K562 (cell line): ENCODE measurements at regions not wholly inside any gene's neighbourhood (a gene's known extent, or its start where the extent isn't known, plus 50 kb on each side); places are given as distances from the start of the nearest gene placed in this dataset.

Experiments used
- ATAC-seq: fragments of 200-7000 bp; cut with Tn5 transposase; 3 replicates; pipeline ENCODE4 v1.9.1; 2020; ENCODE audit warnings: moderate library complexity
- BruUV-seq: library from RNA; stranded (reverse); fragments of 400-500 nt; replicated peaks from 2 replicates; lab custom pipeline; 2021; lab: Mats Ljungman, UMichigan
- CTCF ChIA-PET: fragments of 300-600 bp; formaldehyde crosslinking; extraction: SDS; loops from one replicate; lab custom pipeline; 2021; ENCODE audit warnings: low intra/inter-chr PET ratio; lab: Yijun Ruan, JAX
- POLR2A ChIA-PET: fragments of 300-600, 350-650 bp; sonication (Branson Sonifier 250); formaldehyde crosslinking; extraction: SDS; loops from one replicate; lab custom pipeline; 2021; ENCODE audit warnings: antibody characterized with exemption, inconsistent platforms; lab: Yijun Ruan, JAX
- DNase-seq, 4 experiments: peaks; one replicate each; pipeline versions ENCODE4 v3.0.0 to v3.0.0-alpha.2; 2011 to 2018; ENCODE audit warnings: low spot score in 3 of 4, mixed read lengths in 3 of 4; ENCODE audit errors: extremely low read depth in 1 of 4
- FAIRE-seq: peaks from 2 replicates; lab custom pipeline; 2011; peaks lifted over from hg19 to GRCh38; lab: Jason Lieb, UNC
- H2AFZ ChIP-seq: 2 replicates; pipeline ENCODE4 v1.6.0; 2011; ENCODE audit warnings: low read depth, low read length, control low read depth, inconsistent platforms
- H3K27ac ChIP-seq: fragments of 200-600 bp; 3 replicates; pipeline ENCODE4 v1.8.0; 2011; ENCODE audit warnings: low read depth, mild to moderate bottlenecking, control low read depth, inconsistent platforms, low read length, moderate library complexity, mixed read lengths; ENCODE audit errors: extremely low read depth
- H3K27me3 ChIP-seq, 2 experiments: fragments of 300-600 bp in 1 of 2; 2 replicates in 1 of 2; 3 replicates in 1 of 2; pipeline versions ENCODE4 v1.6.0 to v1.8.0; 2011; ENCODE audit warnings: inconsistent platforms in 2 of 2, low read length in 2 of 2, mild to moderate bottlenecking in 1 of 2, mixed read lengths in 1 of 2, moderate library complexity in 1 of 2; ENCODE audit not compliant: control insufficient read depth in 2 of 2, insufficient read depth in 2 of 2
- H3K36me3 ChIP-seq: fragments of 300-600 bp; 3 replicates; pipeline ENCODE4 v1.8.0; 2011; ENCODE audit warnings: mild to moderate bottlenecking, low read length, inconsistent platforms; ENCODE audit not compliant: control insufficient read depth, insufficient read depth
- H3K4me1 ChIP-seq, 2 experiments: fragments of 200-600 bp in 1 of 2; replicated peaks in 1 of 2; 2 replicates in 1 of 2; 3 replicates in 1 of 2; pipeline versions ENCODE4 v1.5.1 to v1.8.0; 2011; ENCODE audit warnings: inconsistent platforms in 2 of 2, low read length in 2 of 2, mild to moderate bottlenecking in 1 of 2, mixed read lengths in 1 of 2, moderate library complexity in 1 of 2; ENCODE audit not compliant: control insufficient read depth in 2 of 2, insufficient read depth in 2 of 2
- H3K4me2 ChIP-seq: 2 replicates; pipeline ENCODE4 v1.6.1; 2011; ENCODE audit warnings: low read length, control low read depth, inconsistent platforms, mixed read lengths; ENCODE audit not compliant: insufficient read depth
- H3K4me3 ChIP-seq: fragments of 200-600 bp; sonication (generic), shearing (Covaris generic); 2 replicates; pipeline ENCODE4 v1.5.1; 2016; ENCODE audit warnings: control low read depth, inconsistent platforms
- H3K79me2 ChIP-seq: fragments of 200-600 bp; 3 replicates; pipeline ENCODE4 v1.8.0; 2011; ENCODE audit warnings: low read length, inconsistent platforms; ENCODE audit not compliant: control insufficient read depth, insufficient read depth
- H3K9ac ChIP-seq, 2 experiments: 2 replicates each; pipeline versions ENCODE4 v1.6.0 to v1.6.1; 2011; ENCODE audit warnings: low read depth in 2 of 2, low read length in 2 of 2, control low read depth in 1 of 2, inconsistent platforms in 1 of 2, mild to moderate bottlenecking in 1 of 2, mixed read lengths in 1 of 2; ENCODE audit not compliant: insufficient read depth in 1 of 2
- H3K9me1 ChIP-seq: one replicate; pipeline ENCODE4 v1.6.0; 2011; ENCODE audit warnings: inconsistent platforms, mild to moderate bottlenecking, low read length, moderate library complexity; ENCODE audit not compliant: control insufficient read depth, insufficient read depth
- H3K9me3 ChIP-seq: replicated peaks from 2 replicates; pipeline ENCODE4 v1.5.1; 2011; ENCODE audit warnings: low read depth, low read length, inconsistent platforms; ENCODE audit not compliant: control insufficient read depth, insufficient read depth
- H4K20me1 ChIP-seq: replicated peaks from 2 replicates; pipeline ENCODE4 v1.6.1; 2011; ENCODE audit warnings: low read length, inconsistent platforms, mixed read lengths; ENCODE audit not compliant: control insufficient read depth, insufficient read depth
- FOXM1 ChIP-seq, 2 experiments: fragments of 450-650 bp in 1 of 2; sonication (generic) in 1 of 2; formaldehyde crosslinking in 1 of 2; IDR thresholded peaks; 2 replicates each; pipeline versions ENCODE4 v1.6.1 to v1.9.0; 2017 to 2022; ENCODE audit warnings: low read depth in 2 of 2, mild to moderate bottlenecking in 2 of 2, missing genetic modification reagents in 1 of 2, moderate library complexity in 1 of 2
- KLF10 ChIP-seq: fragments of 250-450 bp; sonication (Bioruptor Pico); IDR thresholded peaks from 2 replicates; pipeline ENCODE4 v1.6.1; 2021; ENCODE audit warnings: matching md5 sums
- NFIC ChIP-seq: fragments of 450-650 bp; IDR thresholded peaks from 2 replicates; pipeline ENCODE4 v1.6.1; 2017; ENCODE audit warnings: mild to moderate bottlenecking, inconsistent platforms
- RBM17 ChIP-seq: fragments of 200-400 bp; formaldehyde crosslinking; IDR thresholded peaks from 2 replicates; pipeline ENCODE4 v1.6.1; 2017; ENCODE audit warnings: low read depth, mild to moderate bottlenecking, low read length, borderline replicate concordance
- TRIM24 ChIP-seq, 2 experiments: fragments of 450-650 bp; IDR thresholded peaks; 2 replicates each; pipeline ENCODE4 v1.6.1; 2016
- XRCC4 ChIP-seq: IDR thresholded peaks from one replicate; pipeline ENCODE4 v1.6.1; 2011; ENCODE audit not compliant: insufficient read depth, insufficient read length; ENCODE audit errors: extremely low read depth
- YY1 ChIP-seq, 3 experiments: IDR thresholded peaks; 2 replicates each; pipeline ENCODE4 v1.6.1; 2011; ENCODE audit warnings: low read length in 2 of 3, mild to moderate bottlenecking in 2 of 3, moderate library complexity in 2 of 3, borderline replicate concordance in 1 of 3, control low read depth in 1 of 3, low read depth in 1 of 3; ENCODE audit not compliant: insufficient read depth in 3 of 3, insufficient replicate concordance in 2 of 3, control insufficient read depth in 1 of 3, insufficient read length in 1 of 3; ENCODE audit errors: extremely low read depth in 1 of 3
- ZFP30 ChIP-seq: fragments of 250-450 bp; sonication (Bioruptor Pico); IDR thresholded peaks from 2 replicates; pipeline ENCODE4 v1.8.0; 2022; ENCODE audit warnings: moderate library complexity, mild to moderate bottlenecking, inconsistent platforms, borderline replicate concordance
- ZNF316 ChIP-seq: fragments of 450-650 bp; IDR thresholded peaks from 2 replicates; pipeline ENCODE4 v1.6.1; 2016
- ZZZ3 ChIP-seq: fragments of 450-650 bp; IDR thresholded peaks from 2 replicates; pipeline ENCODE4 v1.6.1; 2016; ENCODE audit warnings: antibody characterized with exemption, mild to moderate bottlenecking, moderate library complexity
- in situ Hi-C: fragments of 300-500 bp; cut with MboI; formaldehyde crosslinking; loops from 4 replicates; pipeline ENCODE4 v1.15.0; 2018; ENCODE audit warnings: inconsistent platforms, mixed read lengths
- intact Hi-C: fragments of 100-400 bp; cut with micrococcal nuclease; formaldehyde crosslinking; loops from 2 replicates; pipeline ENCODE4 v1.14.2; 2022
- TF ChIP-seq, protein P1 (sequence below): sonication (generic); formaldehyde crosslinking; IDR thresholded peaks from 2 replicates; pipeline ENCODE4 v1.5.0; 2020; ENCODE audit warnings: missing genetic modification reagents

DNA sequence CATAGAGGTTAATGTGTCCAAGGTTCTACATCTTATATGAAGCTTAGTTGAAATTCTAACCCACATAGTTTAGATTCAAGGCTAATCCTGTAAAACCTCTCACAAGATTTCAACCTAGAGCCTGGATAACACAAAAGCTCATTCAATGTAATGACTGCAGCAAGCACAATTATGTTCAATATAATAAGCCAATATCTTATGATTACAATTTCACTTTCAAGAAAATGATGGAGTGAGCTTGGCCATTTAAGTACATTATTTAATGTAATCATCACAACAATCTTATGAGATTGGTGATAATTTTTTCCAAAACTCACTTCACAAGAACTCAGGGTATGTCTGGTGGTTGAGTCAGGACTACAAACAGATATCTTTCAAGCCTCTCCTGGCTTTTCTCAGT, 1140.8 kb upstream of the WWC1 start:
- FAIRE-seq = no peak
- Histone ChIP-seq H3K36me3 (no peaks in the 10 kb centered on the region), H3K4me1 (no peaks in the 10 kb centered on the region), H4K20me1 (no peaks in the 10 kb centered on the region), H2AFZ (no peak overlapping the region), H3K27me3 (no peaks in the 10 kb centered on the region), H3K9ac (no peak overlapping the region), H3K9me3 (no peaks in the 10 kb centered on the region), H3K27ac (no peak overlapping the region), H3K79me2 (no peaks in the 10 kb centered on the region), H3K4me2 (no peak overlapping the region), H3K4me3 (no peak overlapping the region), H3K9me1 (no peaks in the 10 kb centered on the region)
- no TSS peak for BruUV-seq
- no peak for ATAC-seq
- in situ Hi-C loops = no loop called here
- ChIA-PET POLR2A (no interaction called here), CTCF (no interaction called here)
- intact Hi-C loops = no loop called here
- DNase-seq = no peak
- TF ChIP-seq FOXM1 (IDR thresholded peaks at IDR 0.05; ENCODE audit: low read depth) (no peak), FOXM1 (CRISPR knock-in tag; IDR thresholded peaks at IDR 0.05; ENCODE audit: low read depth) (no peak), TRIM24 (IDR thresholded peaks at IDR 0.05) (no peak), ZNF316 (no peak), XRCC4 (no peak), RBM17 (no peak), ZFP30 (no peak), KLF10 (CRISPR knock-in tag) (no peak), NFIC (no peak), YY1 (IDR thresholded peaks at IDR 0.05; ENCODE audit: borderline replicate concordance in 1 of 3, control insufficient read depth in 1 of 3, extremely low read depth in 1 of 3, insufficient read depth in 3 of 3, insufficient read length in 1 of 3, insufficient replicate concordance in 2 of 3, low read depth in 1 of 3, low read length in 2 of 3) (no peak), ZZZ3 (no peak)
- TF ChIP-seq, protein P1, sequence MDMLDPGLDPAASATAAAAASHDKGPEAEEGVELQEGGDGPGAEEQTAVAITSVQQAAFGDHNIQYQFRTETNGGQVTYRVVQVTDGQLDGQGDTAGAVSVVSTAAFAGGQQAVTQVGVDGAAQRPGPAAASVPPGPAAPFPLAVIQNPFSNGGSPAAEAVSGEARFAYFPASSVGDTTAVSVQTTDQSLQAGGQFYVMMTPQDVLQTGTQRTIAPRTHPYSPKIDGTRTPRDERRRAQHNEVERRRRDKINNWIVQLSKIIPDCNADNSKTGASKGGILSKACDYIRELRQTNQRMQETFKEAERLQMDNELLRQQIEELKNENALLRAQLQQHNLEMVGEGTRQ = no peak
